ENCODE measurements at regions not wholly inside any gene's neighbourhood (a gene's known extent, or its start where the extent isn't known, plus 50 kb on each side); places are given as distances from the start of the nearest gene placed in this dataset.

GRCh38 chr11:81377418-81377817 is 1356.2 kb downstream of the FAM181B start:
- no peaks in the 10 kb centered on the region for H3K27me3 Mint-ChIP-seq (ENCODE audit: insufficient read depth, low read depth)
- H3K9ac ChIP-seq = no peak overlapping the region
- H3K4me3 ChIP-seq = no peak overlapping the region
- H3K27ac Mint-ChIP-seq = no peak overlapping the region
- H3K4me1 Mint-ChIP-seq = no peaks in the 10 kb centered on the region
- H3K4me2 ChIP-seq = no peak overlapping the region
- no peaks in the 10 kb centered on the region for H4K20me1 ChIP-seq (ENCODE audit: low read depth)
- no peak for DNase-seq (ENCODE audit: low spot score)
- no peak overlapping the region for H3K27ac ChIP-seq
- H3K9me3 ChIP-seq (ENCODE audit: low read depth) = no peaks in the 10 kb centered on the region
- no peak overlapping the region for H3K4me3 Mint-ChIP-seq
- peaks cover 1% of the 10 kb centered on the region for H3K9me3 Mint-ChIP-seq
- no peak overlapping the region for H2AFZ ChIP-seq (replicated peaks)
- H3K79me2 ChIP-seq (ENCODE audit: low read depth) = no peaks in the 10 kb centered on the region
- TF ChIP-seq CTCF (IDR thresholded peaks at IDR 0.05) (no peak), EZH2phosphoT487 (IDR thresholded peaks at IDR 0.05) (no peak), EZH2 (IDR thresholded peaks at IDR 0.05) (no peak)
- H3F3A ChIP-seq (ENCODE audit: low read depth) = no peaks in the 10 kb centered on the region
- H3K27me3 ChIP-seq = no peaks in the 10 kb centered on the region
- H3K36me3 Mint-ChIP-seq = no peaks in the 10 kb centered on the region
- H3K36me3 ChIP-seq = no peaks in the 10 kb centered on the region
- H3K4me1 ChIP-seq = no peaks in the 10 kb centered on the region

DNA sequence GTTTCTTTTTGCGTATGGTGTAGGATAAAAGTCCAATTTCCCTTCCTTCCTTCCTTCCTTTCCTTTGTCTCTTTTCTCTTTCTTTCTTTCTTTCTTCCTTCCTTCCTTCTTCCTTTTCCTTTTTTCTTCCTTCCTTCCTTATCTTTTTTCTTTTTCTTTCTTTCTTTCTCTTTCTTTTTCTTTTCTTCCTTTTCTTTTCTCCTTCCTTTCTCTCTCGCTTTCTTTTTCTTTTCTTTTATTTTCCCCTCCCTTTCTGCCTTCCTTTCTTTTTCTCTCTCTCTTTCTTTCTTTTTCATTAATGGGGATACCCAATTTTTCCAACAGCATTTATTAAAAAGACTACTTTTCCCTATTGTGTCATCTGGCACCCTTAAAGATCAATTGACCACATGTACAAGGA is 1359.7 kb downstream of the FAM181B start:
- Mint-ChIP-seq H3K27ac (no peak overlapping the region), H3K36me3 (no peaks in the 10 kb centered on the region), H3K4me1 (no peaks in the 10 kb centered on the region), H3K9me3 (peaks cover 1% of the 10 kb centered on the region), H3K27me3 (ENCODE audit: insufficient read depth, low read depth) (no peaks in the 10 kb centered on the region), H3K4me3 (no peak overlapping the region)
- Histone ChIP-seq H3K4me1 (no peaks in the 10 kb centered on the region), H3K36me3 (no peaks in the 10 kb centered on the region), H2AFZ (replicated peaks) (no peak overlapping the region), H3K27ac (no peak overlapping the region), H3K9me3 (ENCODE audit: low read depth) (no peaks in the 10 kb centered on the region), H3K4me3 (no peak overlapping the region), H4K20me1 (ENCODE audit: low read depth) (no peaks in the 10 kb centered on the region), H3K9ac (no peak overlapping the region), H3K4me2 (no peak overlapping the region), H3F3A (ENCODE audit: low read depth) (no peaks in the 10 kb centered on the region), H3K27me3 (no peaks in the 10 kb centered on the region), H3K79me2 (ENCODE audit: low read depth) (no peaks in the 10 kb centered on the region)
- TF ChIP-seq EZH2 (IDR thresholded peaks at IDR 0.05) = no peak
- no peak for DNase-seq (ENCODE audit: low spot score)

- Histone ChIP-seq H2AFZ (replicated peaks) (no peak overlapping the region), H3K4me3 (no peak overlapping the region), H3K27me3 (no peaks in the 10 kb centered on the region), H3K4me2 (no peak overlapping the region), H3K27ac (no peak overlapping the region), H3K9ac (no peak overlapping the region), H3K4me1 (no peaks in the 10 kb centered on the region), H4K20me1 (ENCODE audit: low read depth) (no peaks in the 10 kb centered on the region), H3F3A (ENCODE audit: low read depth) (no peaks in the 10 kb centered on the region), H3K9me3 (ENCODE audit: low read depth) (no peaks in the 10 kb centered on the region), H3K36me3 (no peaks in the 10 kb centered on the region), H3K79me2 (ENCODE audit: low read depth) (no peaks in the 10 kb centered on the region)
- Mint-ChIP-seq H3K36me3 (no peaks in the 10 kb centered on the region), H3K4me1 (peaks cover 16% of the 10 kb centered on the region), H3K27me3 (ENCODE audit: insufficient read depth, low read depth) (no peaks in the 10 kb centered on the region), H3K27ac (no peak overlapping the region), H3K4me3 (no peak overlapping the region), H3K9me3 (no peaks in the 10 kb centered on the region)
- DNase-seq (ENCODE audit: low spot score) = no peak
- TF ChIP-seq CTCF (IDR thresholded peaks at IDR 0.05) (no peak), EZH2 (IDR thresholded peaks at IDR 0.05) (no peak), EZH2phosphoT487 (IDR thresholded peaks at IDR 0.05) (no peak)
Observed at GRCh38 chr11:81368192-81368591, 1365.5 kb downstream of the FAM181B start.

GRCh38 chr11:81365496-81365895 is 1368.2 kb downstream of the FAM181B start:
- no peaks in the 10 kb centered on the region for H3K9me3 ChIP-seq (ENCODE audit: low read depth)
- H3K9me3 Mint-ChIP-seq = no peaks in the 10 kb centered on the region
- no peaks in the 10 kb centered on the region for H3K4me1 ChIP-seq
- no peak overlapping the region for H3K27ac ChIP-seq
- no peak for TF ChIP-seq CTCF (IDR thresholded peaks at IDR 0.05)
- no peak for TF ChIP-seq EZH2 (IDR thresholded peaks at IDR 0.05)
- no peak for TF ChIP-seq EZH2phosphoT487 (IDR thresholded peaks at IDR 0.05)
- no peaks in the 10 kb centered on the region for H3K27me3 ChIP-seq
- no peaks in the 10 kb centered on the region for H3F3A ChIP-seq (ENCODE audit: low read depth)
- no peaks in the 10 kb centered on the region for H3K27me3 Mint-ChIP-seq (ENCODE audit: insufficient read depth, low read depth)
- no peak overlapping the region for H3K4me2 ChIP-seq
- H4K20me1 ChIP-seq (ENCODE audit: low read depth) = no peaks in the 10 kb centered on the region
- no peaks in the 10 kb centered on the region for H3K79me2 ChIP-seq (ENCODE audit: low read depth)
- no peak overlapping the region for H3K9ac ChIP-seq
- no peak overlapping the region for H3K4me3 Mint-ChIP-seq
- no peak for DNase-seq (ENCODE audit: low spot score)
- peaks cover 16% of the 10 kb centered on the region for H3K4me1 Mint-ChIP-seq
- no peak overlapping the region for H3K4me3 ChIP-seq
- no peaks in the 10 kb centered on the region for H3K36me3 Mint-ChIP-seq
- no peaks in the 10 kb centered on the region for H3K36me3 ChIP-seq
- H3K27ac Mint-ChIP-seq = no peak overlapping the region
- H2AFZ ChIP-seq (replicated peaks) = no peak overlapping the region

Data from neural progenitor cell (in vitro differentiated cells).